ENCODE measurements at regions not wholly inside any gene's neighbourhood (a gene's known extent, or its start where the extent isn't known, plus 50 kb on each side); places are given as distances from the start of the nearest gene placed in this dataset.

DNA sequence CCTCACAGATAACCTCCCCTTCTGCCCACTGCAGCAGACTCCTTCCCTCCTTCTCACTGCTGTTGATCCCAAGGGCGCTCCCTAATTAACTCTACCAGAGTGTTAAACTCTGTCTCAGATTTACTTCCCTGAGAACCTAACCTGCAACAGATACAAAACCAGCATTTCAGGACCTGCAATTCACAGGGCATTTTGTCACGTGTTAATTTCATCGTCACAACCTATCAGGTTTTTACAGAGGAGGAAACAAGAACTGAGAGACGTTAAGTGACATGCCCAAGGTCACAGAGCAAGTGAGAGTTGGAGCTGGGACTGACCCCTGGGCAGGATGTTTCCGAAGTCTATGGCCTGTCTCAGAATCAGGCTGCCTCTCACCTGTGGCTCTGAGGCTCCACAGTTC lies 223.9 kb downstream of the UACA start:
- TF ChIP-seq TCF12 (IDR thresholded peaks at IDR 0.05; ENCODE audit: low read depth) (no peak), TAF1 (IDR thresholded peaks at IDR 0.05; ENCODE audit: low read depth) (no peak), YY1 (IDR thresholded peaks at IDR 0.05; ENCODE audit: low read depth) (no peak), CEBPB (IDR thresholded peaks at IDR 0.05) (no peak), FOXM1 (IDR thresholded peaks at IDR 0.05; ENCODE audit: borderline replicate concordance, low read depth) (no peak), EP300 (IDR thresholded peaks at IDR 0.05; ENCODE audit: borderline replicate concordance) (no peak), NFIC (IDR thresholded peaks at IDR 0.05) (no peak), ZBTB7A (IDR thresholded peaks at IDR 0.05; ENCODE audit: low read depth) (no peak), RAD21 (IDR thresholded peaks at IDR 0.05; ENCODE audit: low read depth) (no peak), TEAD4 (IDR thresholded peaks at IDR 0.05) (no peak), CREB1 (IDR thresholded peaks at IDR 0.05; ENCODE audit: low read depth) (no peak), EGR1 (IDR thresholded peaks at IDR 0.05) (no peak)
- TF ChIP-seq, protein P1, sequence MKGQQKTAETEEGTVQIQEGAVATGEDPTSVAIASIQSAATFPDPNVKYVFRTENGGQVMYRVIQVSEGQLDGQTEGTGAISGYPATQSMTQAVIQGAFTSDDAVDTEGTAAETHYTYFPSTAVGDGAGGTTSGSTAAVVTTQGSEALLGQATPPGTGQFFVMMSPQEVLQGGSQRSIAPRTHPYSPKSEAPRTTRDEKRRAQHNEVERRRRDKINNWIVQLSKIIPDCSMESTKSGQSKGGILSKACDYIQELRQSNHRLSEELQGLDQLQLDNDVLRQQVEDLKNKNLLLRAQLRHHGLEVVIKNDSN (IDR thresholded peaks at IDR 0.05): no peak
- TF ChIP-seq, protein P2, sequence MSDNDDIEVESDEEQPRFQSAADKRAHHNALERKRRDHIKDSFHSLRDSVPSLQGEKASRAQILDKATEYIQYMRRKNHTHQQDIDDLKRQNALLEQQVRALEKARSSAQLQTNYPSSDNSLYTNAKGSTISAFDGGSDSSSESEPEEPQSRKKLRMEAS (IDR thresholded peaks at IDR 0.05): no peak
- TF ChIP-seq, protein P3, sequence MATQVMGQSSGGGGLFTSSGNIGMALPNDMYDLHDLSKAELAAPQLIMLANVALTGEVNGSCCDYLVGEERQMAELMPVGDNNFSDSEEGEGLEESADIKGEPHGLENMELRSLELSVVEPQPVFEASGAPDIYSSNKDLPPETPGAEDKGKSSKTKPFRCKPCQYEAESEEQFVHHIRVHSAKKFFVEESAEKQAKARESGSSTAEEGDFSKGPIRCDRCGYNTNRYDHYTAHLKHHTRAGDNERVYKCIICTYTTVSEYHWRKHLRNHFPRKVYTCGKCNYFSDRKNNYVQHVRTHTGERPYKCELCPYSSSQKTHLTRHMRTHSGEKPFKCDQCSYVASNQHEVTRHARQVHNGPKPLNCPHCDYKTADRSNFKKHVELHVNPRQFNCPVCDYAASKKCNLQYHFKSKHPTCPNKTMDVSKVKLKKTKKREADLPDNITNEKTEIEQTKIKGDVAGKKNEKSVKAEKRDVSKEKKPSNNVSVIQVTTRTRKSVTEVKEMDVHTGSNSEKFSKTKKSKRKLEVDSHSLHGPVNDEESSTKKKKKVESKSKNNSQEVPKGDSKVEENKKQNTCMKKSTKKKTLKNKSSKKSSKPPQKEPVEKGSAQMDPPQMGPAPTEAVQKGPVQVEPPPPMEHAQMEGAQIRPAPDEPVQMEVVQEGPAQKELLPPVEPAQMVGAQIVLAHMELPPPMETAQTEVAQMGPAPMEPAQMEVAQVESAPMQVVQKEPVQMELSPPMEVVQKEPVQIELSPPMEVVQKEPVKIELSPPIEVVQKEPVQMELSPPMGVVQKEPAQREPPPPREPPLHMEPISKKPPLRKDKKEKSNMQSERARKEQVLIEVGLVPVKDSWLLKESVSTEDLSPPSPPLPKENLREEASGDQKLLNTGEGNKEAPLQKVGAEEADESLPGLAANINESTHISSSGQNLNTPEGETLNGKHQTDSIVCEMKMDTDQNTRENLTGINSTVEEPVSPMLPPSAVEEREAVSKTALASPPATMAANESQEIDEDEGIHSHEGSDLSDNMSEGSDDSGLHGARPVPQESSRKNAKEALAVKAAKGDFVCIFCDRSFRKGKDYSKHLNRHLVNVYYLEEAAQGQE (IDR thresholded peaks at IDR 0.05; ENCODE audit: low read depth): no peak

DNA sequence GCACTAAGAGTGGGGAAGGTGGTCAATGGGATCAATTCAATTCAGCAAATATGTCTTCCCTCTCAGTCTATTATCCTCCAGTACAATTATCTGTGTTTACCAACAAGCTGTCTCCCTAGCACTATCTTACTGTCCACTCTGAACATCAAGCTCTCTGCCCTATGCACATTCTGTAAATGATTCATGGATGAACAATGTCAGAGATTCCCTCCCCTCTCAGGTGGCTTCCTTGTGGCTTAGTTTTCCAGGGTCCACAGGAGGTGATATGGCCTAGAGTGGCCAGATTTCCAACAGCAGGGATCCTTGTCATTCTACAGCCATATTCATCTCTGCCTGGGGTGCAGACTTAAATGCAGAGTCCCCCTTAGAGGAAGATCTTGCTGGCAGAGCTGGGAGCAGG lies 225.1 kb downstream of the UACA start:
- TF ChIP-seq YY1 (IDR thresholded peaks at IDR 0.05; ENCODE audit: low read depth) (no peak), TAF1 (IDR thresholded peaks at IDR 0.05; ENCODE audit: low read depth) (no peak), TEAD4 (IDR thresholded peaks at IDR 0.05) (no peak), ZBTB7A (IDR thresholded peaks at IDR 0.05; ENCODE audit: low read depth) (no peak), CEBPB (IDR thresholded peaks at IDR 0.05) (no peak), TCF12 (IDR thresholded peaks at IDR 0.05; ENCODE audit: low read depth) (no peak), EGR1 (IDR thresholded peaks at IDR 0.05) (no peak), FOXM1 (IDR thresholded peaks at IDR 0.05; ENCODE audit: borderline replicate concordance, low read depth) (no peak), CREB1 (IDR thresholded peaks at IDR 0.05; ENCODE audit: low read depth) (no peak), RAD21 (IDR thresholded peaks at IDR 0.05; ENCODE audit: low read depth) (no peak), NFIC (IDR thresholded peaks at IDR 0.05) (no peak), EP300 (IDR thresholded peaks at IDR 0.05; ENCODE audit: borderline replicate concordance) (no peak)
- TF ChIP-seq, protein P2 (IDR thresholded peaks at IDR 0.05): no peak
- TF ChIP-seq, protein P3 (IDR thresholded peaks at IDR 0.05; ENCODE audit: low read depth): no peak
- TF ChIP-seq, protein P1 (IDR thresholded peaks at IDR 0.05): no peak

DNA sequence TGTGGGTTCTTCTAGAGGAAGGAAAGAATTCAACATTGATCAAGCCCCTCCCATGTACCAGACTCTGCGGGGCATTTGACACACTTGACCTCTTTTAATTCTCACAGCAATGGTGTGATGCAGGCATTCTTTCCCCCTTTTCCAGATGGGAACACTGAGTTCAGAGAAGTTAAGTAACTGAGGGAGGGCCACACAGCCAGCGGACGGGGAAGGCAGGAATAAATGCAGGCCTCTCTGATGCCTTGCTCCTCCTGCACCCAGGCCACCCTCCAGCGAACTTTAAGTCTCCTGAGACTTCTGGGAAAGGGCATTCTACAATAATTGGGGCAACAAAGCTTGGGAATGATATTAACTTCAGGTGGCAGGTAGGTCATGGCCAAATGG lies 227.4 kb downstream of the UACA start:
- no peak for TF ChIP-seq EGR1 (IDR thresholded peaks at IDR 0.05)
- no peak for TF ChIP-seq TCF12 (IDR thresholded peaks at IDR 0.05; ENCODE audit: low read depth)
- TF ChIP-seq, protein P3 (IDR thresholded peaks at IDR 0.05; ENCODE audit: low read depth): no peak
- no peak for TF ChIP-seq TAF1 (IDR thresholded peaks at IDR 0.05; ENCODE audit: low read depth)
- TF ChIP-seq CEBPB (IDR thresholded peaks at IDR 0.05): no peak
- TF ChIP-seq CREB1 (IDR thresholded peaks at IDR 0.05; ENCODE audit: low read depth): no peak
- TF ChIP-seq TEAD4 (IDR thresholded peaks at IDR 0.05): no peak
- TF ChIP-seq EP300 (IDR thresholded peaks at IDR 0.05; ENCODE audit: borderline replicate concordance): no peak
- no peak for TF ChIP-seq YY1 (IDR thresholded peaks at IDR 0.05; ENCODE audit: low read depth)
- TF ChIP-seq, protein P2 (IDR thresholded peaks at IDR 0.05): no peak
- no peak for TF ChIP-seq ZBTB7A (IDR thresholded peaks at IDR 0.05; ENCODE audit: low read depth)

Data from Ishikawa (cell line).